Choroid plexus epithelial cell (primary cell): ENCODE measurements at regions not wholly inside any gene's neighbourhood (a gene's known extent, or its start where the extent isn't known, plus 50 kb on each side); places are given as distances from the start of the nearest gene placed in this dataset.

Source experiments
- DNase-seq: peaks from one replicate; pipeline ENCODE4 v3.0.0-alpha.2; 2010; ENCODE audit warnings: low read depth
- H3K4me3 ChIP-seq: 2 replicates; pipeline ENCODE4 v1.5.1; 2011; ENCODE audit warnings: low read depth, mild to moderate bottlenecking, control low read depth, low read length, moderate library complexity
- TF ChIP-seq, protein P1 (sequence below): conservative IDR thresholded peaks from 2 replicates; pipeline ENCODE4 v1.5.1; 2011; ENCODE audit warnings: low read depth, mild to moderate bottlenecking, control low read depth, inconsistent platforms, low read length, moderate library complexity

DNA sequence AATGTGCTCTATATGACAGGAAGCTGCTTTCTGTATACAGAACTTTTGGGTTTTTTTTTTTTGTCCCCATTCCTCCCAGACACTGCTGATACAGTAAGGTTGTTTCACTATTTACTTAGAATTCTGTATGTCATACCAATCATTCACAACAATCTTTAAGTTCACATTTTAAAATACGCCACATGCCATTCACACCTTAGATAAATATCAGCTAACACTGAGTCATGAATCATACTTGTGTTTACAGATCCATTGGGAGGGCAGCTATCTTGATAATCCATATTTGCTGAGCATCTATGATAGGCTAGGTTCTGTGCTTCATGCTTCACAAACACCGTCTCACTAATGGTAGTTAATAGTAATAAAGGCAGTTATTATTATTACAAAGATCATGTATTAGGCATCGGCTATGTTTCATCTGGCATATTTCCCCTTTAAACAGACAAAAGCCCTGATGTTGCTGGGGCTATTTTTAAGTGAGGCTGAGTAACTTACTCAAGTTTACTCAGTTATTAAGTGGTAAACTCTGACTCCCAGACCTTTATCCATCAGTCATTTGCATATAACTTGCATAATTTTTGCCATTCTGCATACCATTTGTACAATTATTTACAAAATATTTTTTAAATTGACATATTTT lies 152.2 kb upstream of the HMHB1 start:
- H3K4me3 ChIP-seq = no peak overlapping the region
- no peak for DNase-seq
- TF ChIP-seq, protein P1, sequence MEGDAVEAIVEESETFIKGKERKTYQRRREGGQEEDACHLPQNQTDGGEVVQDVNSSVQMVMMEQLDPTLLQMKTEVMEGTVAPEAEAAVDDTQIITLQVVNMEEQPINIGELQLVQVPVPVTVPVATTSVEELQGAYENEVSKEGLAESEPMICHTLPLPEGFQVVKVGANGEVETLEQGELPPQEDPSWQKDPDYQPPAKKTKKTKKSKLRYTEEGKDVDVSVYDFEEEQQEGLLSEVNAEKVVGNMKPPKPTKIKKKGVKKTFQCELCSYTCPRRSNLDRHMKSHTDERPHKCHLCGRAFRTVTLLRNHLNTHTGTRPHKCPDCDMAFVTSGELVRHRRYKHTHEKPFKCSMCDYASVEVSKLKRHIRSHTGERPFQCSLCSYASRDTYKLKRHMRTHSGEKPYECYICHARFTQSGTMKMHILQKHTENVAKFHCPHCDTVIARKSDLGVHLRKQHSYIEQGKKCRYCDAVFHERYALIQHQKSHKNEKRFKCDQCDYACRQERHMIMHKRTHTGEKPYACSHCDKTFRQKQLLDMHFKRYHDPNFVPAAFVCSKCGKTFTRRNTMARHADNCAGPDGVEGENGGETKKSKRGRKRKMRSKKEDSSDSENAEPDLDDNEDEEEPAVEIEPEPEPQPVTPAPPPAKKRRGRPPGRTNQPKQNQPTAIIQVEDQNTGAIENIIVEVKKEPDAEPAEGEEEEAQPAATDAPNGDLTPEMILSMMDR = no peak

DNA sequence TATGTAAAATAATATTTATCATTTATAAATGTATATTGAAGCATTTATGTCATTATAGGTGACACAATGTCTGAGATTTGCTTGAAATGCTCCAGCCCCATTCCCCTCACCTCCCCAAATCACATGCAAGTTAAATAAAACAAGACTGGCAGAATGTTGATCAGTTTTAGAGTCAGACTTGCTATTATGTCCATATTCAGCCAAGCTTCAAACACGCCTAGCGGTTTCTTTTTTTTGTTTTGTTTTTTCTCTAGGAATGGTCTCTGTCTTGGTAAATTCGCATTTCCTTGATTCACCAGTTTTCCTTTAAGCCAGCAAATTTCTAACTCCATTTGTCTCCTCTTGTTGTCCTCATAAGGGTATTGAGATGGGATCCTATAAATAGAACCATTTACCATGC lies 153.0 kb upstream of the HMHB1 start:
- TF ChIP-seq, protein P1 = no peak
- no peak for DNase-seq
- H3K4me3 ChIP-seq = no peak overlapping the region

DNA sequence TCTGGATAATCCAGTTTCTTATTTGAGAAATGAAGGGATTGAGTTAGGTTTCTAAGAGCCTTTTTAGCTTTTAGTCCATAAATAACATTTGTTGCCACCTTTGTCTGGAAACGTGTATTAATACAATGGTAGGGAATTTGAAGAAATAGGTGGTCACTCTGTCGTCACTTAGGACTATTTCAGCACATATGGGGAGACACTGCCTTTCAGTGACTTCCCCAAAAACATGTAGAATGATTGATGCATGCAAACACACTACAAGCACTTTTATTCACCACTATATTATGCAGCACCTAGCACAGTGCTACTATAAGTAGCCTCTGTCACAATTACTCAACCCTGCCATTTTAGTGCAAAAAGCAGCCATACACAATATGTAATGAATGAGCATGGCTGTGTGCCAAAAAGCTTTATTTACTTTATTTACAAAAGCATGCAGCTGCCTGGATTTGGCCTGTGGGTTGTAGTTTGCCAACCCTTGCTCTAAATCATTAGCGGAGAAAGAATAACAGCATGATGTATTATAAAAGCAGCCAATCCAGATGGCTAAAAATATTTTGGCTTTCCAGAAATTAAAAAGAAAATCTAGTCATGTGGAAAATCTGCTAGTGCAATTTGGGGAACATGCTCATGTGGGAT lies 154.2 kb upstream of the HMHB1 start:
- TF ChIP-seq, protein P1 = no peak
- DNase-seq = peak; percentile 28
- H3K4me3 ChIP-seq = no peak overlapping the region

DNA sequence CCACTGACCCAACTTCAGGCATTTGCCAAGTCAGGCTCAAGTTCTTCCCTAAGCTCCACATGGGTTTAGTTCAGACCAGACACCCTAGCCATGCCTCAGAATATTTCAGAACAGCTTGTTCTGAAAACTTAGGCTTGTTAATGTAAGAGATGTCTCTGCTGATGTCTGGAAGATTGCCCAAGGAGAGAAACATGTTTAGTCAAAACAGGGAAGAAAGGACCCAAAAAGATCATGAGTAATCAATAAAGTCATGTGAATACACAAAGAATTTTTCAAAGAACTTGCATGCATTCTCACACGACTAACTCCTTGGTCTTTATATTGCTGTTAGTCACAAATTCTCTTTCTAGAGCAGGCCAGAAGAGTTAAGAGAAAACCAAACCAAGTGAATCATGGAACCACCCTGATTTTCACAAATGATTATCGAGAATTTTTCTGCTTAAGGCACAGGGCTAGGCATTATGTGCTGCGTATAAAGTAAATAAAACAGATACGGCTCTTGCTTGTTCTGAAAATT lies 158.1 kb upstream of the HMHB1 start:
- DNase-seq = peak; percentile 51
- no peak overlapping the region for H3K4me3 ChIP-seq
- TF ChIP-seq, protein P1 = no peak

DNA sequence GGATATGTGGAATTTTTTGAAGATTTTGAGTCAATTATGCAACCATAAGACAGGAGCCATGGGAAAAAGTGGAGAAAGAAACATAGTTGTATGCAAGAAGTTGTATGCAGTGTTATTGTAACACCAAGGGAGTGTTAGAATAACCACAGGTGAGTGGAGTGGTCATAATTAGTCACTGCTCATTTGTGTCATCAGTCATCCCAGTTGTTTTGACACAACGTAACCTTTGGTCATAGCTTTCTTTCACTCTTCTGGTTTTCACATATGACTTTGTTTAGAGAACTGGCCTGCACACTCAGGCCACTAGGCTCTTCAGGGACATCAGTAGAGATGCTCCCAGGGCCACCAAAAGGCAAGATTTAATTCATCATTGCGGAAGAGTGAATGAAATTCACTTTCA lies 158.7 kb upstream of the HMHB1 start:
- no peak overlapping the region for H3K4me3 ChIP-seq
- DNase-seq = no peak
- TF ChIP-seq, protein P1 = no peak

DNA sequence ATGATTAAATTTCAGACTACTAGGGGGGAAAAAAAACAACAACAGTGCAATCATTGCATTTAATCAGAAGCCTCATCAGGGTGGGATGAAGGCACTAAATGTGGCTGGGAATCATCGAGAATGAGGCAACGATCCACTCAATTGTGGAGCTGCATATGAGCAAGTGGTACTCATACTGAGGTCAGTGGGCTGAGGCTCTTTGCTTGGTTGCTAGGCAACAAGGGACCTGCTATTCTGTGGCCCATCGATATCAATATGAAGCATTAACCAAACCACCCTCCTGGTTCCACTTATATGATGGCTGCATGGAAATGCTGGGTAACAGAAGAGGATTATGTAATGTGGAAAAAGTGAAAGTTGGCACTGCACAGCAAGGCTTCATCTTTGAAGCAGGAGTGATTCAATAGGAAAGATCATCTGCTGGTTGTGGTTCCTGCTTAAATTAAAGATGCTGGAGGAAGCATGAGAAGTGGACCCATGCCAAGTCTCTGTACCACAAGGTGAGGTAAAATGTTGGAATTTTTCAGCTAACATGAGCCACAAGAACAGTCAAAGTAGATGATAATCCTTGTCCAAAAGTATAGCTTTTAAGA lies 159.8 kb upstream of the HMHB1 start:
- TF ChIP-seq, protein P1 = no peak
- DNase-seq = peak; percentile 38

More for the DNA sequence above, 159.8 kb upstream of the HMHB1 start:
- H3K4me3 ChIP-seq = no peak overlapping the region
